CD4-positive, alpha-beta T cell treated with Interleukin-15 for 1 hour (primary cell): ENCODE measurements at regions not wholly inside any gene's neighbourhood (a gene's known extent, or its start where the extent isn't known, plus 50 kb on each side); places are given as distances from the start of the nearest gene placed in this dataset.

Experiments used
- DNase-seq: peaks from one replicate; pipeline ENCODE4 v3.0.0-alpha.2; 2020

DNA sequence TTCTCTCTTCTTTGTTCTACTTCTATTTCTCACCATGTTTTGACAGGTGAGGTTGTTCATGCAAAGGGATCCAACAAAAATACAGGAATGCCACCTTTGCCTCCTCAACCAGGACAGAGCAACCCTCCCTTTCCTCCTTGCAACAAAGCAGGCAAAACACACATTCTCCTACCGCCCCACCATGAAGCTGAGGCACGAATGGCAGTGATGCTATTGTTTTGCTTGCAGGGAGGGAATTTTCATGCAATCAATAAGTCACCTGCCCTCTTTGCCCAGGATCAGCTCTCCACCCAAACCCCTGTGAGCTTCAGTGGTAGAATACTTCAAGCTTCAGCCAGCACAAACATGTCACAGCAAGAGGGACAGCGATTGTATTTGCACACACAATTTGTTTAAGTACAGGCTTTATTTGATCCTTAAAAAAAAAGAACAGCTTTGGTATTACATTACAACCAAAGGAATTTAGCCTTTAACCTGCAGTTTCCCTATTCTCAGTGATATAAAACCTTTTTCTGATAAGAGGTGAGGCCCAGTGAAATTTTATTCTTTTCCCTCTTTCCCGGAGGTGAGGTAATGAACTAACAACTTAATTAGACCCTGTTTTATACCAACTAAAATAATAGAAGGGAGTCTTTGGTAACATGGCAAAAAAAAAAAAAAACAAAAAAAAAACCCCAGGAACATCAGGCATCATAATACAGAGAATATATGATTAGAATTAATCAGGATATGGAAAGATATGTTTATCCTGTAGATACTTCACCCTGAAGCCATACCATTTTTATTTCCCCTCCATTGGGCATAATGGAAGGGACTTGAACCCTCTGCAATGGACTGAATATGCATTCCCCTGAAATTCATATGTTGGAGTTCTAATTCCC is 87.0 kb upstream of the EEA1 start:
- no peak for DNase-seq

DNA sequence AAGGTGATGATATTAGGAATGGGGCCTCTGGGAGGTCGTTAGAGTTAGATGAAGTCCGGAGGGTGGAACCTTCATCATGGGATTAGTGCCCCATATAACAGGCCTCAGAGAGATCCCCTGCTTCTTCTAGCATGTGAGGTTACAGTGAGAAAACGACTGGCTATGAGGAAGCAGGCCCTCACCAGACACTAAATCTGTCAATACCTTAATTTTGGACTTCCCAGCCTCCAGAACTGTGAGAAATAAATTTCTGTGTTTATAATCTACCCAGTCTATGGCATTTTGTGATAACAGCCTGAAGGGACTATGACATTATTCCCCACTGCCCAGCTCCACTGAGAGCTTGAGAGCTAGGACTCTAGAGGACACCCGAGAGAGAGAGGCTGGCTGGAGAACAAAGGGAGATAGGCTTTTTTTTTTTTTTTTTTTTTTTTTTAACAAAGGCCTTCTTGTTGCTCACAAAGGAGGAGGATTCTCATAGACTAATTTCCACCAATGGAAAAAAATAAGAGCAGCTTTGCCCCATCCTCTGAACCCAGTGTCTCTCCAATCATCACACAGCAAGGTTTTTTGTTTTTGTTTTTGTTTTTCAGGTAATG is 87.8 kb upstream of the EEA1 start:
- no peak for DNase-seq

DNA sequence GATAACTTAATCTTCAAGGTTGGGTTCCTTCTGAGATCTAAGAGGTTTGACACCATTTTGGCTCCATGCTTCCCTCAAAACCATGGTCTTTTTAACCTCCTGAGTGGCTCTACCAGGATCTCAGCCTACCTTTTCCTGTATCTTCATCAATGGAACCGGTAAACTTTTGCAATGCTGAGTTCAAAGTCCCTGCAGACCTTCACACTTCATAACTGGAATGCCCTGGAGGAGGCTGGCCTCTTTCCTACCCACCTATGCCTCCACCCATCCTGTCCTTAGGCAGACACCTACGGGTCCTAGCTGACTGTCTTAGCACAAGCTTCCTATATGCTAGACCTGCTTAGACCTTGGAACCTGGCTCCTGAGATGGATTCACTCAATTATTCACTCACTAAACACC is 89.5 kb upstream of the EEA1 start:
- no peak for DNase-seq

DNA sequence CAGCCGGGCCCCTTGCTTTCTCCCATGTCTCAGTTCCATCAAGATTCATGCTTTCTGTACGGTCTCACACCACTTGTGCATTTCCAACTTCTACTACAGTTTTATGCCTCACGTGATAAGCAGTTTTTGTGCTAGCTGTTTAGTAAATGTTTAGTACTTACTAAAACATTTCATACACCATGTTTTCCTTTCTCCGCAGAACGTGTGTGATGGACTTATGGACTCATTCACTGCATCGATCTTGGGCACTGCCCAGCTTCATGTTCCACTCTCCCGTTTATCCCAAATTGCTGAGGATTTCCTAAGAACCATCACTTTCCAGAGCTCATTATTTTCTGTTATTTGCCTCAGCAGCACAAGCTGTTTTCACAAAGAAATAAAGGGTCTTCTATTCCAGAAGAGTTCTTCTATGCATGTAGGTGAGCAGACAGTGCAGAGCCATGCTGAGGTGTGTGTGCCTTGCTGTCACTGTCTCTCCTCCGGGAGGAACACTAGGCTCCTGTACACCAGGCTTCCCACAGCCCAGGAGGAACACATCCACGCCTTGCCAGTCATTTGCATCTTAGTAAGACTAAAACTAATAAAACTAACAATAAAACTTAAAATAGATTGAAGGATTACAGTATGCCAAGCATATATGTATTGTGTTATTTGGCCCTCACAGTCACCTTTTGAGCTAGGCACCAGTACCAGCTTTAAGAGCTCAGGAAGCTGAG is 90.3 kb upstream of the EEA1 start:
- DNase-seq, result no peak

DNA sequence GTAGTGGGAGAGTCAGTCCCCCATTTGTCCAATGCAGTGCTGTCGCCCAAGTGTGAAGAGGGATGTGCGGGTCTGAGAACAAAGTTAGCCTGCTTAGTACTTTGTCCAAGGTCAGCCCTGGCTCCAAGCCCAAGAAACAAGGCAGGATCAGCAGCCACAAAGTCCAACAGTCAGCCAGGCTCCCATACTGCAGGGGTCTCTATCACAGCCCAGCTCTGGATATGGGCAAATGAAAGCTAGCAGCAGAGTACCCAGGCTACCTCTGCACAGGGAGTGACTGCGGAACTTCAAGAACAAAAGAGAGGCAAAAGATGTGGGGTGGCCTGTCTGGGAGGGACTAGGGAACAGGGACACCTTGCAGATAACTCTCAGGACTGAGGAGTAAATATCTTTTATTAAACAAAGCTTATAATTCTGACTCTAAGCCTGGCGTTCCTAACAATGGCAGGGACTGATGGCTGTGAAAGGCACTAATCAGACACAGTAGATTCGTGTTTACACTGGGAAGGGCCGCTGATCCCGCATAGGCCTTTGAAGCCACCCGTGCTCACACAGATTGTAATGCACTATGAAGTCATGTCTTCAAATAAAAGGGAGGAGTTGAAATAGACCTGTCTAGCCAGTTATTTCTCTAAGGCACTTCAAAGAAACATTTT is 91.0 kb upstream of the EEA1 start:
- no peak for DNase-seq

DNA sequence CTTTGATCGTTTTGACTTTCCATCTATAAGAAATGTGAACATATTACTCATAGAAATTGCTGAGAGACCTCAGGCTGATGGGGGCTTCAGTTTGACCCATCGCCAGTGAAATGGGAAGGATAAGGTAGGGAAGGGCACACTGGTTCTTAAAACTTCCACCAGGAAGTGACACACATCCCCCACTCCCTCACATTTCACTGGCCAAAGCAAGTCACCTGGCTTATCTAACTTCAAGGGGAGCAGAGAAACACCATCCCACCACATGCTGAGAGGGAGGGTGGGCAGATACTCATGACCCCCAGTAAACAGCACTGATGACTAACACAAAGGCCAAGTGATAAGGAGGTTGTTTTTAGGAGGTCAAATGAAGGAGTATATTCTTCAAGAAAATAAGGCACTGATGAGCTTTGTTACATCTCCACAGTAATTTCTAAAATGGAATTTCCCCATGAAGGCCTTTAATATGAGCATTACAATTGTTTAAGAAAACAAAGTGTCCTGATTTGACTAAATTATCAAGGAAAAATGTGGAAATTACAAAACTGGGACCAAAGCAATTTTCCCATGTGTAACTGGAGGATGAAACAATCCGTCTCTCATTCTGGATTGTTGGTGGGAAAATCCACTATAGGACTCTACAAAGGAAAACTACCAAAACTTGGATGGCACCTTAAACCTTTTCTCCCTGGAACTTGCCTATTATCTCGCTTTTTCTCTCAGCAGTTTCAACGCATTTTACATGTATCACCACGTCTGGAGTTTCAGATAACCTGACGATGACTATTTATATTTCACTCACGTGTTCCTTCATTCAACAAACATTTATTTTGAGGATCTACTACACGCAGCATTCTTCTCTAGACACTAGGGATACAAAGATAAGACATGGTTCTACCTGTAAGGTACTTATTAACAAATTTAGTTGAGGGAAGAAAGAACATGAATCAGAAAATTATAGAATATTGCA is 91.8 kb upstream of the EEA1 start:
- DNase-seq, result no peak

DNA sequence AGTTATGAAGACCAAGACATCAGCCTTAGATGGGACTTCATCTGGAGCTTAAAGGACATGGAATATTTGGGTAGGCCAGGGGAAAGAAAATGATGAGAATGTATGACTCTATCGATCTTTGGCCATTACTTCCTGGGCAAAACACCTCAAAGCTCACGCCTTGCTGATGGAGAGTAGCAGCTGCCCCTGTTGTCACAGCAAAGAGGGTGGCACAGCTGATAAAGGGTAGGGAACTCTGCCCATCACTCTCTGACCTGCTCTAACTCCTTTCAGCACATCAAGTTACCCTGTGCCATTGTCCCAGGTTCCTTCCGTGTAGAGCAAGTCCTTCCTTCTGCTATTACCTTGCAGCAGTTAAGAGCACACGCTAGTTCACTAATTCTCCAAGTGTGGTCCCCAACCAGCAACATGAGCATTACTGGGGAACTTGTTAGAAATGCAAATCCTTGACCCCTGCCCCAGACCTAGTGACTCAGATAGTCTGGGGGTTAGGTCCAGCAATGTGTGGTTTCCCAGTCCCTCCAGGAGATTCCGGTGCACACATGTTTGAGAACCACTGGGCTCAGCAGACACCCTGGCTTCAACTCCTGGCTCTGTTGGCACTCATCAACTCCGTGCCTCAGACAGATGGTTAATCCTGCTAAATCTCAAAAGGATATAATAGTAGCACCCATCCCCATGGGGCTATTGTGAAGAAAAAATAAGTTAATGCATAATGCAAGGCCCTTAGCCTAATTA is 93.7 kb upstream of the EEA1 start:
- no peak for DNase-seq

DNA sequence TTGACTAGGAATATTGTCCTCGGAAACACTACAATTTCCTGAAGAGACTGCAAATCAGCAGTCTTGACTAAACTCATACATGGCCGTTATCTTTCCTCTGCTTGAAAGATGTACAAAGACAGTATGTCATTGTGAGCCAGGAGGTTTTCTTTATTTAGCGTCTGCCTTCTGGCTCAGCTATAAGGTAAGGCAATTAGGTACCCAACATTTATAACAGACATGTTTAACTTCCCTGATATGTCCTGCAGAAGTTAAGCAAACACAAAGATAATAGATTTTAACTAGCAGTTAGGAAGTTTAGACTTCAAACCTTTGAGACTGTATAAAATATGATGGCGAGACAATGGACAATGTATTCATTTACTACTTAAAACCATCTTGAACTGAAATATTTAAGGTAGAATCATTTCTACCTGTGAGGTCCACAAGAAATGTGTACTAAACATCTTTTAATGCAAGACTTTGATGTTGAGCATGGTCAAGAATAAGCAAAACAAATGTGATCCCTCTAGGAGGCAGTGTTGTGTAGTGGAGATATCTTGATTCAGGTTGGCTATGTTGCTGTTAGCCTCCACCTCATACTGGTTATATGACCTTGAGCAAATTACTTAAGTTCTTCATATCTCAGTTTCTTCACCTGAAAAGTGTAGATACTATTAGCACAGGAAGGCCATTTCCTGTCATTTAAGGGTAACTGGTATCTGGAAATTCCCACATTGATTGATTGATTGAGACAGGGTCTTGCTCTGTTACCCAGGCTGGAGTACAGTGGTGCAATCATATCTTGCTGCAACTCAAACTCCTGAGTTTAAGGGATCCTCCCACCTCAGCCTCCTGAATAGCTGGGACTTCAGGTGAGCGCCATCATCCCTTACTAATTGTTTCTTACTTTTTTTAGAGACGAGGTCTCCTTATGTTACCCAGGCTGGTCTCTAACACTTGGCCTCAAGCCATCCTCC is 96.3 kb upstream of the EEA1 start:
- no peak for DNase-seq

DNA sequence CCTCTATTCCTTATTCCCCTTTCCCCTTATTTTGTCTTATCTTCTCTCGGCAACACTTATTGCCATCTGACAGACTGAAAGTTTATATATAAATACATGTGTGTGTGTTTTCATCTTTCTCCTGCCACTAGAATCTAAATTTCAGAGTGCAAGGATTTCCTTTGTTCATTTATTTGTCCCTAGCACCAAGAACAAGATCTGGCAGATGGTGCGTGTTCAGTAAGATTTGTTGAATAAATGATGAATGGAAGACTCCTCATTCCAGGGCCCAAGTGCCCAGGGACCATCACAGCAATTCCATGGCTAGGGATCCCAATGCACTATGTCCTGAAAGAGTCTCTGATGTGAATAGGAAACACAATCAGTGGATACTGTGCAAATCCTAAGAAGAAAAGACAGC is 97.9 kb upstream of the EEA1 start:
- DNase-seq, result no peak

DNA sequence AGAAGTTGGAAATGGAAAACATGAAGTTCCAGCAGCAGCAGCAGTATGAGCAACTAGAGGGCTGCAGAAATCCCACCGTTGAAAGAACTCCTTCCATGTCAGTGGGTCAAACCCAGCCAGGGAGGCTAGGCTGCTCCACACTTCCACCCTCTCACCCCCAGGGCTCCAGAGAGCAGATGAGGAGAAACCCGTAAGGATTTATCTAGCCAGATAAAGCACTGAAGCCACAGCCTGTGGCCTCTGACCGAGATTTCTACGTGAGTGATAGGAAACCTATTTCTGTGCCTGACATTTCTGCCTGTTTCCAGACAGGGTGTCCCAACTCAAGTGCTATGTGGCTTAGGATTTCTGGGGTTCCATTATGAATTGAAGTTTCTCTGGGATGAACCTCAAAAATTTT is 100.0 kb upstream of the EEA1 start:
- DNase-seq, result no peak

DNA sequence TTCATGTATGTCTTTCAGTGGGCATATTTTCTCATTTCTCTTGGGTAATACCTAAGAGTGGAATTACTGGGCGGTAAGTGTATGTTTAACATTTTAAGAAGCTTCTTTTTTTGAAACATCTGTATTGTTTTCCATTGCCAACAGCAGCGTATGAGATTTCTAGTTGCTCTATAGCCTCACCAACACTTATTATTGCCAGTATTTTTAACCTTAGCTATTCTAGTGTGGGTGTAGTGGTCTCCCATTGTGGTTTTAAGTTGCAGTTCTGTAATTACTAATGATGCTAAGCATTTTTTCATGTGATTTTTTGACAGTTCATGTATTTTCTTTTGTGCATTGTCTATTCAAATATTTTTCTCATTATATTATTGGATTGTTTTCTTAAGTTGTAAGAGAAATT is 101.9 kb upstream of the EEA1 start:
- DNase-seq, result no peak

DNA sequence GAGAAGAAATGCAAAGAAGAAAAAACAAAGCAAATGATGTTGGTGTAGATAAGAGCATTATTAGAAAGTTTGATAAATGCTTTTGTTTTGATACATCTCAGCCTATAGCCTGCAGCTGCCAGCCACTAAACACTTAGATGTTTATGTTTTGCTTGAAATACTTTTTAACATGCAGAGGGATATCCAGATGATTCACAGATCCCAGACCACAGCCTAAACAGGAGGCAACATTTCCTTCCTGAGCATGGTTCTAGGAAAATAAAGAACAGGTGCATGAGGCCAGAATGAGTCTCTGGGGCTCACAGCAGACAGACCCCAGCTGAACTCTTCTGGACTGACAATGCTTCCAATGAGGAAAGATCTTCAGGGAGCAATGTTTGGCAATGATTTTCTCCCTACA is 103.7 kb upstream of the EEA1 start:
- DNase-seq, result no peak

DNA sequence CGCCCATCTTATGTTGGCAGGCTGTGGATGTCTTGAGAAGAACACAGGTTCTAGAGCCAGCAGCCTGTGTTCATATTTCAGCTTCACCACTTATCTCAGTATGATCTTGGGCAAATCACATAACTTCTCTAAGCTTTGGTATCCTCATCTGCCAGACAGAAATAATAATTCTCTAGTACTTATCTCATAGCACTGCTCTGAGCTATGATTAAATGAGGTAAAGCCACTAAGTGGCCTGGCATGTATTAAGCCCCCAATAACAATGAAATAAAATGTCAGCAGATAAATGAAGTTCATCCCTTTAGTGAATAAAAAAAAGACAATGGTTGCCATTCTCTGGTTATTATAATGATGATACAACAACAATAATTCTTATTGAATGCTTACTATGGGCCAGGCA is 104.9 kb upstream of the EEA1 start:
- DNase-seq, result no peak

DNA sequence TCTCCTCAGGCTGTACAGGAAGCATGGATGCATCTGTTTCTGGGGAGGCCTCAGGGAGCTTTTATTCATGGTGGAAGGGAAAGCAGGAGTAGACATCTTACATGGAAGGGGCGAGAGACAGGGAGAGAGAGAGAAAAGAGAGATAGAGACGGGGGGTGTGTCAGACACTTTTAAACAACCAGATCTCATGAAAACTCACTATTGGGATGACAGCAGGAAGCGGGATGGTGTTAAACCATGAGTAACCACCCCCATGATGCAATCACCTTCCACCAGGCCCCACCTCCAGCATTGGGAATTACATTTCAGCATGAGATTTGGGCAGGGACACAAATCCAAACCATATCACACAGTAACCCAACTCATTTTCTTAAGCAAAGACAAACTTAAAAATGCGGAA is 110.0 kb upstream of the EEA1 start:
- DNase-seq, result no peak

DNA sequence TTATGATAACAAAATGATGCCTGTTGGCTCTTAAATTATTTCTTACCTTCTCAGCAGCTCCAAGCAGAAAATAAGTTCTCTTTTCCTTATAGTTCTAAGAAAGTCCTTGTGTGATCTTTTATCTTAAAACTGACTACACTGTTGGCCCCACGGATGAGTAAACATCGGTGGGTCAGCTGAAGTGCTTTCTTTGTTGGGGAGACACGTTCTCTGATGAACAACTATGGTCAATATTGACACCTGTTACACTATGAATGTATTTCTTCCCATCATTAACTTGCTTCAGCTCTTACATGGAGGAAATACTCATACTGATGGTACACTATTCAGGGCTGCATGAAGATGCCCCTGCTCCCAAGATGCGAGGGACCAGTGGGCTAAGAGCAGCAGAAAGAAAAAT is 110.8 kb upstream of the EEA1 start:
- DNase-seq, result no peak

DNA sequence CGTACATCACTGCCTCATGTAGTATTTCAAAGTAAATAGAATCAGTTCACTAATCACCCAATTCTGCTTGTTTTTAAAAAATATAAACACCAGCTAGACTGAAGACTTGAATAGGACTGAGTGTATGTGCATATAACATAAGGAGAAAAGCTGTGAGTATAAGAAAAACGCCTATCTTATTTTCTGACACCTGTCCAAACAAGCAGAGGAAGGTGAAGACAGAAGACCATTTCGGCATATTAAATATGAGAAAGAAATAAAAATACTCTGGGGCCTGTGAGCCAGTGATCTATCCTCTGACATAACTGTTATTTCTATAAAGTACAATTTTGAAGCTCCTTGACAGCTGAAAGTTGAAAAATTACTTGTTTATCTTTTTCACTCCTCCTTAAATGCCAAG is 111.3 kb upstream of the EEA1 start:
- no peak for DNase-seq

DNA sequence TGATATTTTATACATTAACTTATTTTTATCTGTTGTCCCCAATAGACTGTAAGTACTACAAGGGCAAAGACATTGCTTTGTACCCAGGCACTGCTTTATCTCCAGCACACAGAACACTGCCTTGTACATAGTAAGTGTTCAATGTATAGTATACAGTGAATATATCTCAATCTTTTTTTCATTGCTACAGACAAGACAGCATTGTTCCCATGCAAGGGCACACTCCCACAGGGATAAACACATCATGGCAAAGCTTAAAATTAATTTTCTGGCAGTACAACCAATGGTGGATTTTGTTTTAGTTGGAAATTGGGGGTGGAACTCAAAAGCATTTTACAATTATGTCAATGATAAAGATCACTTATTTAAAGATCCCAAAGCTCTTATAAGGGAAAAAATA is 112.3 kb upstream of the EEA1 start:
- DNase-seq, result no peak

DNA sequence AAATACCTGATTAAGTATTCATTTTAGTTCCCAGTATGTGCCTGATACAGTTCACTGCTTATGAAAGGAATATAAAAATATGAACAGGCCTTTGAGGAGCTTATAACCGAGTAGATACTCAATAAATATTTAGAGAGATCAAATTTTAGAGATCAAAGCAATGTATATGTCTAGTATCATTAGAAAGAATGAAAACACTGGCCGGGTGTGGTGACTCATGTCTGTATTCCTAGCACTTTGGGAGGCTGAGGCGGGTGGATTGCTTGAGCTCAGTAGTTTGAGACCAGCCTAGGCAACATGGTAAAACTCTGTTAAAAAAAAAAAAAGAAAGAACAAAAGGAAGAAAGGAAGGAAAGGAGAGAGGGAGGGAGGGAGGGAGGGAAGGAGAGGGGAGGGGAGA is 113.2 kb upstream of the EEA1 start:
- DNase-seq, result no peak

DNA sequence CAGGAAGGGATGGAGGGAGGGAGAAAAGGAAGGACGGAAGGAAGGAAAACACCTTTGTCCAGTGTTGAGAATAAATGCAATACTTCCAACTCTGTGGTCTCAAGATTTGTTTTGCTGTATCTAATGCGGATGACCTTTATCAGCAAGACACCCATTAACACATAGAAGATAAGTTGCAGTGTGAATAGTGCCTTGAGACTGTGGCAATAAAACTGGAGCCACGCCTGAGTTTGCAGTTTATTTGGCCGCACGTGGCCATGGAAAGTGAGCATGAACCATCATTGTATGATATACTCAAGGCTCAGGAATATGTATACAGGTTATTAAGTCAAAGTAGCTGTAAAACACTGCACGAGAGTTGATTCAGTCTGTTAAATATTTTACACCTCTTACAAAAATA is 113.6 kb upstream of the EEA1 start:
- DNase-seq, result no peak

DNA sequence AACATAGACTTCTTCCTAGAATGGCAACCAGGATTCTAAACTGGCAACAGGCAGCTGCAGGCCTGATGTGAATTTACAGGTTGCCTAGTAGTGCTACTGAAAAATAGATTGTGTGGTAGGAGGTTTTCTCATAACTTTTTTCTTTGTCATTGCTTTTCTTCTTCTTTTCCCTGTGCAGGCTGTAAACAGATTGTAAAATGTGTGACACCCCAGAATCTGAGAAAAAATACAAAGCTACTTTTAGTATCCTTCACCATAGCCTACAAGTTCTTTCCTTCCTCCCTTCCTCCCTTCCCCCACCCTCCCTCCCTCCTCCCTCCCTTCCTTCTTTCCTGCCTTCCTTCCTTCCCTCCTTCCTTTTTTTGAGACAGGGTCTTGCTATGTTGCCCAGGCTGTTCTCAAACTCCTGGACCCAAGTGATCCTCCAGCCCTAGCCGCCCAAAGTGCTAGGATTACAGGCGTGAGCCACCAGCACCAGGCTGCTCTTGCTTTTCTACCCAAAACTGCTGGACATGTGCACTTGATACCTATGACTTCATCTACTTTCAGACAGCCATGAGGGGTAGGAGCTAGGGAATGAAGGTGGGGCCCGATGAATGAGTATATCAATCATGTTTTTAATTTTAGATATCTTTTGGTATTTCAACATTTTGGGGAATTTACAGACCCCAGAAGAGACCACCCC is 114.2 kb upstream of the EEA1 start:
- no peak for DNase-seq
